22Rv1 (cell line): ENCODE measurements at regions not wholly inside any gene's neighbourhood (a gene's known extent, or its start where the extent isn't known, plus 50 kb on each side); places are given as distances from the start of the nearest gene placed in this dataset.

Experiments
- CTCF ChIP-seq: fragments of 450-650 bp; IDR thresholded peaks from 2 replicates; pipeline ENCODE4 v1.5.1; 2017; ENCODE audit warnings: mild to moderate bottlenecking
- ZFX ChIP-seq: fragments of 450-650 bp; IDR thresholded peaks from 2 replicates; pipeline ENCODE4 v1.6.1; 2017; ENCODE audit warnings: antibody characterized with exemption, borderline replicate concordance

- TF ChIP-seq CTCF (no peak), ZFX (no peak)
Measured at GRCh38 chr2:10196948-10197696, 74.6 kb downstream of the RRM2 start.
